VCaP (cell line): ENCODE measurements at regions not wholly inside any gene's neighbourhood (a gene's known extent, or its start where the extent isn't known, plus 50 kb on each side); places are given as distances from the start of the nearest gene placed in this dataset.

Source experiments
- H3K27ac ChIP-seq: fragments of 450-650 bp; 2 replicates; pipeline ENCODE4 v1.5.1; 2017
- TF ChIP-seq, protein P1 (sequence below): fragments of 450-650 bp; conservative IDR thresholded peaks from 2 replicates; pipeline ENCODE4 v1.5.1; 2017; ENCODE audit warnings: mild to moderate bottlenecking, moderate library complexity

DNA sequence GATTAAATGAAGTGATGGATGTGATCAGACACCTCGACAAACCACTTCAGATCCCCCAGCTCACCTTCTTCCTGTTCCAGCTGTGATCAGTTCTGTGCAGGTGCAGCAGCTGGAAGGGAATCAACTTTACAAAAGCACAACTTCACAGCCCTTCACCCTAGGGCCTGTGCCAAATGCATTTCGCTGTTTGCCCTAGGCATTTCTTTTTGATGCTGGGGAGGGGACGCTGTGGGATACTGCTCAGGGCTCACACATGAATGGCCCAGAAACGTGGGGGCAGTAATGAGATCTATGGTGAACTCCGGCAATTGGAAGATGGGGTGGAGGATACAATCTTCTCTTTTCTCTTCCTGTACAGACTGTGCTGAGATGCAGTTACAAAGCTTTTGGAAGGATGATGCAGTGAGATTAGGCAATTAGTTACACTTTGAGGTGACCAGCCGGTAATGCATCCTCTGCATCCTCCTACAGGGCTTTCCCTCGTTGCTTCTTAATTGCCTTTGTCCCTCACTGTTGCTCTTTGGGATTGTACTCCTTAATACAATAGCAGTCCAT lies 215.1 kb upstream of the PITX2 start:
- TF ChIP-seq, protein P1, sequence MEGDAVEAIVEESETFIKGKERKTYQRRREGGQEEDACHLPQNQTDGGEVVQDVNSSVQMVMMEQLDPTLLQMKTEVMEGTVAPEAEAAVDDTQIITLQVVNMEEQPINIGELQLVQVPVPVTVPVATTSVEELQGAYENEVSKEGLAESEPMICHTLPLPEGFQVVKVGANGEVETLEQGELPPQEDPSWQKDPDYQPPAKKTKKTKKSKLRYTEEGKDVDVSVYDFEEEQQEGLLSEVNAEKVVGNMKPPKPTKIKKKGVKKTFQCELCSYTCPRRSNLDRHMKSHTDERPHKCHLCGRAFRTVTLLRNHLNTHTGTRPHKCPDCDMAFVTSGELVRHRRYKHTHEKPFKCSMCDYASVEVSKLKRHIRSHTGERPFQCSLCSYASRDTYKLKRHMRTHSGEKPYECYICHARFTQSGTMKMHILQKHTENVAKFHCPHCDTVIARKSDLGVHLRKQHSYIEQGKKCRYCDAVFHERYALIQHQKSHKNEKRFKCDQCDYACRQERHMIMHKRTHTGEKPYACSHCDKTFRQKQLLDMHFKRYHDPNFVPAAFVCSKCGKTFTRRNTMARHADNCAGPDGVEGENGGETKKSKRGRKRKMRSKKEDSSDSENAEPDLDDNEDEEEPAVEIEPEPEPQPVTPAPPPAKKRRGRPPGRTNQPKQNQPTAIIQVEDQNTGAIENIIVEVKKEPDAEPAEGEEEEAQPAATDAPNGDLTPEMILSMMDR: no peak

DNA sequence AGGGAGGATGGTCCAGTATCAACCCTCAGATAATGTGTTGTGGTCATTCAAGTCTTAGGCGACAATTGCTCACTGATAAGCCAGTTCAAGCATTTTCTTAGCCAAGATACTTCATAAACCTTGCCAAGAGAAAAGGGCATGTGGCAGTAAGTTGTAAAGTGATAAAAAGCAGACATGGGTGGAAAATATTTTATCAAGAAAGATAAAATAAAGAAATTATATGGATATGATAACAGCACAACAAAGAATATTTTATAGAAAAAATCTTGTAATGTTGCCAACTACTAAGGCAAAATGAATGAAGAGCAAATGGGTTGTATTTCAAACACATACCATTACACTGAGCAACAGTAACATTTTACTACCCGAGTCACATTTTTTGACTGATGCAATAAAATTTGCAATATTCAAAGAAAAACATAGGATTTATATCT lies 217.4 kb upstream of the PITX2 start:
- H3K27ac ChIP-seq: no peak overlapping the region
- TF ChIP-seq, protein P1: no peak

More for the DNA sequence above, 215.1 kb upstream of the PITX2 start:
- H3K27ac ChIP-seq: no peak overlapping the region

DNA sequence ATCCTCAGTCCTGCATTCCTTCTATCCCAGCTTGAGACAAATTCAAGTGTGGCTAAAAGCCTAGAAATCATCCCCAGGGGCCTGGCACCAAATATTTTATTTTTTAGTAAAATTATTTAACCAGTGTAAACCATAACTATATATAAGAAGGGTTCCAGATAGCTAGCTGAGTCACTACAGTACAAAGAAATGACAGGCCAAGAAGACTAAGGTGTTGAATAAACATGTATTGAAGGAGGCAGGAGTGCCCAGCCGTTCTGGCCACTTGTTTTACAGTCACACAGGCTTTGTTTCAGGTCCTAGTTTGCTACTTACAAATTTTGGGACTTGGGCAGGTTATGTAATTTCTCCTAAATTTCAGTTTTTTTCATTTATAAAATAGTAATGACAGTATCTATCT lies 225.9 kb upstream of the PITX2 start:
- TF ChIP-seq, protein P1: no peak
- H3K27ac ChIP-seq: no peak overlapping the region

DNA sequence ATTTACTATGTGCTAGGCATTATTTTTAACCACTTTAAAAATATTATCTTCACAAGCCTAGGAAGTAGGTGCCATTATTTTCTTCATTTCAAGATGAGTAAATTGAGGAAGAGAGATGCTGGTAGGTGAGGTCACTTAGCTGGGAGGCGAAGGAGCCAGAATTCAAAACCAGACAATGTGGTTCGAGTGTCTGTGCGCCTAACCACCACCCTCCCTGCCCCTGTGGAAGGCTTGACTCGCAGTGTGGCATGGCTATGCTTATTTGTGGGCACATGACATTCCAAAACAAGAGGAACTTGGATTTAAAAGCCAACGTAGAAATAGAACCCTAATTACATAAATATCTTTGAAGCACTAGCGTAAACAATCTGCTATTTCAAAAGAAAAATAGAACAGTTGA lies 226.6 kb upstream of the PITX2 start:
- no peak overlapping the region for H3K27ac ChIP-seq
- TF ChIP-seq, protein P1: no peak

DNA sequence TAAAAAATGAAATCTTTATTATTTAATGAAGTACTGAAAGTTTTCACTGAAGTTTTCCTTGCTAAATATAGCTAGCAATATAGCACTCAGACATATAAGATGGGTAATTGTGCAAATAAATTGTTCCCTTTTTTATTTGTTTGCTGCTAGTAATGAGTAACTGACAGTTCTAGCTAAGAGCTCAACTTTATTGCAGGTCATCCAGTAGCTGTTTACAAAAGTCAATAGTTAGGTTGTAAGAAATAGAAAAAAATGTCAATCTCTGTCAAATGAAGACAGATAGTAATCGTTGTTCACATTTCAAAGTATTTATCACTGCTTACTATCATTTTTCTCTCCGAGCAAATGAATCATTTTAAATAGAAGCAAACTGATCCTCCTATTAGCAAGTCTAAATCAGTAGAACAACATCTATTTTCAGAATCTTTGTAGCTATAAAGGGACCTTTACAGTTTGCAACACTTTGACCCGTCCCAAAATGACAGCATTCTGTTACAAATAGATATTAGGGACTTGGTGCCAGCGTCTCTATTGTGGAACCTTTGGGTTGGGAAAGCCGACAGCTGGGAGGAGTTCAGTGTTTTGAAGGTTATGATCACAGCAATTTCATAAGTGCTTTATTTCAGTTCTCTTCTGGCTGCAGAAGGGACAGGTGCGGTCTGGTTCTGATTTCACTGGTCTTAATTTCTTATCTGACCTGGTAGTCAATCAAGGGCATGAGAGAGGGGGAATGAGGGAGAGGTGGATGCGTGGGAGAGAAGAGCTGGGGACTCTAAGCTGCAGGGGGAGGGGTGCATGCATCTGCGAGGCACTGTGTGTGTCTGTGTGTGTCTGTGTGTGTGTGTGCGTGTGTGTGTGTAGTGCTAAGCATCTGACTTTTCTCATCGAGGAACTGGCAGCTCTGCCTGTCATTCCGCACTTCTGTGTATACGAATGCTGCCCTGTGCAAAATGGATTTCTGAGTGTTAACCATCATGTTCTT lies 227.9 kb upstream of the PITX2 start:
- TF ChIP-seq, protein P1: no peak
- peak overlapping the region; percentile 71 for H3K27ac ChIP-seq

DNA sequence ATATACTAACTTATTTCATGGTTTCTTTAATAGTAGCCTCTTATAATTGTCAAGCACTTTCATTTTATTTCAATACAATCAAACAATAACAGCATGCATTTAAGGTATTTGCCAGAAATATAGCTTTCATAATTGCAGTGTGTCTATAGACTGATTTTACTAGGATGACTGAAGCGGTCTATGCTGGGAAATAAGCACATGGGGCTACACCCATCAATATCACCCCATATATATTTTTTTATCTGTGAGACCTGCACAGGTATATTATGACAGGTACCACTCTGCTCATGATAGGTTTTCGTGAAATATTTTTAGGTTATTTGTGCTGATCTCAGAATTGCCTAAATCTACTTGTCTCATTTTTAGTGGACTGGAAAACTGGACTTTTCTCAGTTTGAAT lies 229.1 kb upstream of the PITX2 start:
- TF ChIP-seq, protein P1: no peak
- H3K27ac ChIP-seq: peak overlapping the region; percentile 71

DNA sequence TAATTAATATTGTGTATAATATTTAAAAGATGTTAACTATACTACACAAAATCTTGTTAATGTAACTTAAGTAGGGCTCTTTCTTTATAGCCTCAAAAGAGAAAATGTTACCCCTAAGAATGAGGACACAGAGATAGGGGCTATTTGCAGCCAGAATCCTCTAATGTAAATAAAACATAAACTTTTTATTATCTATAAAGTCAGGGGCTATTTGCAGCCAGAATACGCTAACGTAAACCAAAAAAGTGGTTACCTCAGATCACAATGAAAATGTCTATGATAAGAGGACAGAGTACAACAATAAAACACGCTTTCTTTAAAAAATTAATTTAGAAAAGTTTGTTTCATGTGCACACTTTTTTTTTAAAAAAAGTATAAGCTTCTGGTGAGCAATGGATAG lies 229.9 kb upstream of the PITX2 start:
- no peak overlapping the region for H3K27ac ChIP-seq
- TF ChIP-seq, protein P1: no peak
